NCI-H2029 (cell line): ENCODE measurements at regions not wholly inside any gene's neighbourhood (a gene's known extent, or its start where the extent isn't known, plus 50 kb on each side); places are given as distances from the start of the nearest gene placed in this dataset.

ENCODE experiments used
- DNase-seq: peaks from one replicate; lab custom pipeline; 2025; lab: John Stamatoyannopoulos, UW

DNA sequence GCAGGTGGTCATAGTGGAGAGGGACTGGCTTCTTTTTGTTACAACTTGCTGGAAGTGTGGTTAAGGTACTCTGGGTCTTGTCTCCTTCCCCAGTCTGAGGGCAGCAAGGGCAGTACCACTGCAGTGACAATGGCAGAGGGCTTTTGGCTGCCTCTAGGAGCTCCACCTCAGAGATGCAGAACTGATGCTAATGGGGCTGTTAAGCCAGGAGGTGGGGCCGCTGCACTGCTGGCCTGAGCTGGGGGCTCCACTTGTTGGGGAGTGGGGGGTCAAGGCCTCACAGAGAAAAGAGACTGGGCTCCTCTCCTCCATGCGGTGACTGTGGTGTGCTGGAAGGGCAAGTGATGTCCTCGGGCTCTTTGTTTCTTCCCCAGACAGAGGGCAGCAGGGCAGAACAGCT is 135.7 kb downstream of the DSEL start:
- DNase-seq: no peak

- no peak for DNase-seq
Observed at GRCh38 chr18:67379981-67380380, 136.5 kb downstream of the DSEL start.

GRCh38 chr18:67376372-67376771 is 140.1 kb downstream of the DSEL start:
- no peak for DNase-seq

DNA sequence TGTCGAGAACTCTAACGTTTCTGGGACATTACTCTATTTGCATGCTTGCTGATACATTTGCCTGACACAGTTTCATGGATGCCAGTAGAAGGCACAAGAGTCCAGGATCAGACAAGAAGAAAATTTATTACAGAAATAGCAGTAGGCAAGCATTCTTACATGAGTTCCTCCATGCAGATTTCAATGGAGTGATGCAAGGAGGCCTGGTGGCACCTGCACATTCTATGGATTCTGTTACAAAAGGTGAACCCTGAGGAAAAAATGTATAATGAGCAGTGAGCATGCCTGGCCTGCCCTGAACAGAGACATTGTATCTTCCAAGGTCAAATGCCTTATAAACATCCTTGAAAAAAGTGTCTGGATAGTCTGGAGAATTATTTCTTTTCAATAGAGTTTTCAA is 142.9 kb downstream of the DSEL start:
- no peak for DNase-seq

- DNase-seq: no peak
Observed at GRCh38 chr18:67367540-67367939, 149.0 kb downstream of the DSEL start.

GRCh38 chr18:67363694-67364093 is 152.8 kb downstream of the DSEL start:
- no peak for DNase-seq

GRCh38 chr18:67362906-67363305 is 153.6 kb downstream of the DSEL start:
- no peak for DNase-seq

- DNase-seq: no peak
Observed at GRCh38 chr18:67359873-67360838, 156.4 kb downstream of the DSEL start.

DNA sequence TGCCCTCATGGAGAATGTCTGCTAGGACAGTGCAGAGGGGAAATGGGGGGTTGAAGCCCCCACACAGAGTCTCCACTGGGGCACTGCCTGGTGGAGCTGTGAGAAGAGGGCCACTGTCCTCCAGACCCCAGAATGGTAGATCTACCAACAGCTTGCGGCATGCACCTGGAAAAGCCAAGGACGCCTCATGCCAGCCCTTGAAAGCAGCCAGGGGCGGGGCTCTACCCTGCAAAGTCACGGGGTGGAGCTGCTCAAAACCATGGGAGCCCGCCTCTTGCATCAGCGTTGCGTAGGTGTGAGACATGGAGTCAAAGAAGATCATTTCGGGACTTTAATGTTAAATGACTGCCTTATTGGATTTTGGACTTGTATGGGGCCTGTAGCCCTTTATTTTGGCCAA is 157.6 kb downstream of the DSEL start:
- no peak for DNase-seq

DNA sequence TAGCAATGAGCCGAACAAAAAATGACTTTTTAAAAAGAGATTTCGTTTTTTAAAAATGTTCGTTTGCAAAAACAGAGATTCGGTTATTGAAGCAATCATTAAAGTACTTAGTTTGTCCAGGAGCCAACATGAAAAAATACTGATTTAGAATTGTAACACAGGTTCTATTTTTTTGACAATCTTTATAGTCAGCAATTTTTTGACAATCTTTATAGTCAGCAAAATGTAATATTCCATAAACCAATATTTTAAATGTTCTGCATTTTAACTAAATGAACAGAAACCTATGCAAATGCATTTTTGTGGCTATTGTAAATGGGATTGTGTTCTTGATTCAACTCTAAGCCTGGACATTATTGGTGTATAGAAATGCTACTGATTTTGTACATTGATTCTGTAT is 161.8 kb downstream of the DSEL start:
- DNase-seq: no peak

DNA sequence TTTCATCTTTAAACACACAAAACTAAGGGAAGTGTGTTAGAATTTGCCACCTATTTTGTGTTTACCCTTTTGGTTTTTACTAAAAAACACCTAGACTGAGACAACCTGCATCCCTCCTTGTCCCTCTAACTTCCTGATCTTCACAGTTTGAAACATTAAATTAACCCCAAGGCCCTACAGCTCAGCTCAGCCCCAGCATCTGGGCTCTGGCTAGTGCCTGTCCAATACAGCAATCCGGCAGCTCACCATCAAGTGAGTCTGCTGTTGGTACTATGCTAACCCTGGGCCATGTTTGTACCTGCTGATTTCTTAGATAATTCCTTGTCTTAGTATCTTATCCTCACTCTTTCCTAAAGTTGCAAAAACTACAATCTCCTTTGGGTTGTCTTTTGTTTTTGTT is 162.4 kb downstream of the DSEL start:
- DNase-seq: no peak

- no peak for DNase-seq
Observed at GRCh38 chr18:67347438-67347837, 169.1 kb downstream of the DSEL start.

GRCh38 chr18:67342159-67342558 is 174.4 kb downstream of the DSEL start:
- DNase-seq: no peak

DNA sequence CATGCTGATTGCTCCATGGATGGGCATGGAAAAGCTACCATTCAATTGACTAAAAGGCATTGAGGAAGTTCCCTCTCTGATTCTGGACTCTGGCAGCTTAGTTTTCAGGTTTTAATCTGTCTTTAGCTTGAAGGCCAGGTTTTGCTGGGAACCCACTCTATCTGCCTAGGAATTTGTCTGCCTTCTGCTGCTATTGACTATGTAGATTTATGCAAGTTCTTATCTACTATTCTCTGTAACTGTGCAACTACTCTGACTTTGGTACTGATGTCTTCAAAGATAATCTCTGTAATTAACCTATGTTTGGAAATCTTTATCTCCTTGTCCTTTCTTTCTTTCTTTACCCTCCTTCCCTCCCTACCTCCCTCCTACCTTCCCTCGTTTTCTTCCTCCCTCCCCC is 178.8 kb downstream of the DSEL start:
- DNase-seq: no peak

- DNase-seq: no peak
Observed at GRCh38 chr18:67331857-67332256, 184.7 kb downstream of the DSEL start.

DNA sequence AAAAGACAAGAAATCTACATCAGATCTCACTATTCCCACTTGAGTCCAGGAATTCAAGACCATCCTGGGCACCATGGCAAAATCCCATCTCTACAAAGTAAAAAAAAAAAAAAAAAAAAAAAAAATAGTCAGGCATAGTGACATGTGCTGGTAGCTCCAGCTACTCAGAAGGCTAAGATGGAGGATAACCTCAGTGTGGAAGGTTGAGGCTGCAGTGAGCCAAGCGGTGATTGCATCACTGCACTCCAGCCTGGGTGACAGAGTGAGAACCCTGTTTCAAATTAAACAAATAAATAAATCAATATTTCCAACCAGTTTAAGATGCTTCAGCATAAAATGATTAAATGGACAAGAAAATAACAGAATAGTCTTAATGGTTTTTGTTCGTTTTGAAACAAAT is 197.4 kb downstream of the DSEL start:
- DNase-seq: no peak

GRCh38 chr18:67318651-67319050 is 197.9 kb downstream of the DSEL start:
- no peak for DNase-seq

- DNase-seq: no peak
Observed at GRCh38 chr18:67310826-67311225, 205.7 kb downstream of the DSEL start.

GRCh38 chr18:67308819-67309218 is 207.7 kb downstream of the DSEL start:
- no peak for DNase-seq

DNA sequence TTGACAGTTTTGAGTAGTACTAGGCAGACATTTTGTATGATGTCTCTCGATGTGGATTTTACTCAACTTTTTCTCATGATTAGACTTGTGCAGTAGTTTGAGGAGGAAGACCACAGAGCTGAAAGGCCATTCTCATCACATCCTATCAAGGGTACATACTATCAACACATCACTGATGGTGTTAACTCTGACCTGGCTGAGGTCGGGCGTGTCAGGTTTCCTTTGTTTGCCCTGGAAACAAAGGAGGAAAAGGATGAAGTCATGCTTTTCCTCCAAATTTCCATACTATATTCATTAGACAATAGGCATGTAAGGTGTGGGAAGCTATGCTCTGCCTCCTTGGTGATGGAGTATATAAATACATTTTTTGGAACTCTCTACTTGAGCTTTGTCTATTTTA is 211.1 kb downstream of the DSEL start:
- no peak for DNase-seq

DNA sequence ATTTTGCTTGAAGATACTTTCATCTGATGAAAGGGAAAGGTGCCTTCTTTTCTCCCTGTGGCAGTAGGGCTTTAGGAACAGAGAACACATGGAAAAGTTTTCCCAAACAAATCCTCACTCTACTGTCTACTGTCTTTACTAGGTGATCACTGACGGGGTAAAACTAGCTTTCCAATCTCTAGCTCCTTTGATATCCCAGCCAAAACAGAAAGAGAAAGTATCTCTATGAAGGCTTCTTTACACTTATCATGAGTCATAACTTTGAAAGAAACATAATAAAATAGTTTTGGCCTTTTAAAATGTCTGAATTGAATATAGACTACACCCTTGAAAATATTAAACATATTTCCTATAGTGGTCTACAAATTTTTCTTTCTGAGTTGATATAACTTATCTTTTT is 214.5 kb downstream of the DSEL start:
- no peak for DNase-seq

GRCh38 chr18:67301592-67301991 is 214.9 kb downstream of the DSEL start:
- DNase-seq: no peak

DNA sequence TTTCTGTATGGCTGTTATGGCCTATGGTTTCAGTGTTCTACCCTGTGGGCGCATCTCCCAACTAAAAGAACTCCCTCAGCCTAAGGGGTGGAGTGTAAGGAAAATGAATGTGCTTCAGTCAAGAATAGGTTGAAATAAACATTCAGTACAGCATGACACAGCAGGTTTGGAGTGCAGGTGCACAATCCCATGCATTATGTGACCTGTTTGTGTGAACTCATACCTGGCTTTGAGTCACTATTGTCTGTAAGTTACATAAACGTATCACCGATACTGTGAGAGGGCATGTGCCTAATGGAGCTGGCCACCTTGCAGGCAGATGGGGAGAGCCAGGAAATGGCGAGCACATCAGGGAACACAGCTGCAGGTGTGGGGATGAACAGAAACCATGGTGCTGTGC is 216.0 kb downstream of the DSEL start:
- no peak for DNase-seq

DNA sequence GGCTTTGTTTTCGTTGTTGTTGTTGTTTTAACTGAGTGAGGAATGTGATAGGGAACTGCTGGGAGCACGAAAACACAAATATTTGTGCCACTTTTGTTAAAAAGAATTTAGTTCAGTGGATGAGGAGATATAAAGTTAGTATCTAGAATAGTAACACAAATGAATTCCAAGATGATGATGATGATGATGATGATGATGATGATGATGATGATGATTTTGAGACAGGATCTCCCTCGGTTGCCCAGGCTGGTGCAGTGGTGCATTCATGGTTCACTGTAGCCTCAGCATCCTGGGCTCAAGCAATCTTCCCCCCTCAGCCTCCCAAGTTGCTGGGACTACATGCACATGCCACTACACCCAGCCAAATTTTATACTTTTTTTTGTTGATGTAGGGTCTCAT is 223.7 kb downstream of the DSEL start:
- no peak for DNase-seq
